Ovary (tissue), 3 donors: ENCODE measurements at regions not wholly inside any gene's neighbourhood (a gene's known extent, or its start where the extent isn't known, plus 50 kb on each side); places are given as distances from the start of the nearest gene placed in this dataset.

Source experiments
- EP300 ChIP-seq: sonication (generic); formaldehyde crosslinking; IDR thresholded peaks from one replicate; pipeline ENCODE4 v1.6.1; 2017; ENCODE audit warnings: antibody characterized with exemption
- POLR2A ChIP-seq: fragments of 450-650 bp; IDR thresholded peaks from one replicate; pipeline ENCODE4 v1.6.1; 2017; ENCODE audit warnings: antibody characterized with exemption, mild to moderate bottlenecking, moderate library complexity
- TF ChIP-seq, protein P1 (sequence below), 3 donors: fragments of 450-650 bp in 2 of 3; fragments of 200-600 bp in 1 of 3; IDR thresholded peaks; one replicate each; pipeline versions ENCODE4 v1.5.1 to v1.8.0; 2016 to 2022; ENCODE audit warnings: antibody characterized with exemption in 3 of 3, mild to moderate bottlenecking in 1 of 3
- donor health status: DM: no; HTN: no; CAD: no.

- TF ChIP-seq, protein P1, sequence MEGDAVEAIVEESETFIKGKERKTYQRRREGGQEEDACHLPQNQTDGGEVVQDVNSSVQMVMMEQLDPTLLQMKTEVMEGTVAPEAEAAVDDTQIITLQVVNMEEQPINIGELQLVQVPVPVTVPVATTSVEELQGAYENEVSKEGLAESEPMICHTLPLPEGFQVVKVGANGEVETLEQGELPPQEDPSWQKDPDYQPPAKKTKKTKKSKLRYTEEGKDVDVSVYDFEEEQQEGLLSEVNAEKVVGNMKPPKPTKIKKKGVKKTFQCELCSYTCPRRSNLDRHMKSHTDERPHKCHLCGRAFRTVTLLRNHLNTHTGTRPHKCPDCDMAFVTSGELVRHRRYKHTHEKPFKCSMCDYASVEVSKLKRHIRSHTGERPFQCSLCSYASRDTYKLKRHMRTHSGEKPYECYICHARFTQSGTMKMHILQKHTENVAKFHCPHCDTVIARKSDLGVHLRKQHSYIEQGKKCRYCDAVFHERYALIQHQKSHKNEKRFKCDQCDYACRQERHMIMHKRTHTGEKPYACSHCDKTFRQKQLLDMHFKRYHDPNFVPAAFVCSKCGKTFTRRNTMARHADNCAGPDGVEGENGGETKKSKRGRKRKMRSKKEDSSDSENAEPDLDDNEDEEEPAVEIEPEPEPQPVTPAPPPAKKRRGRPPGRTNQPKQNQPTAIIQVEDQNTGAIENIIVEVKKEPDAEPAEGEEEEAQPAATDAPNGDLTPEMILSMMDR (IDR thresholded peaks at IDR 0.05) = no peak
- TF ChIP-seq POLR2A = no peak
- TF ChIP-seq EP300 = no peak
These were observed 1682.7 kb downstream of the BRINP3 start for GRCh38 chr1:188794969-188795368.
